Panc1 (cell line): ENCODE measurements at regions not wholly inside any gene's neighbourhood (a gene's known extent, or its start where the extent isn't known, plus 50 kb on each side); places are given as distances from the start of the nearest gene placed in this dataset.

ENCODE experiments used
- ATAC-seq: fragments of 200-7000 bp; cut with Tn5 transposase; 2 replicates; pipeline ENCODE4 v1.9.1; 2020; ENCODE audit warnings: mild to moderate bottlenecking, moderate library complexity
- BruUV-seq: library from RNA; stranded (reverse); fragments of 400-500 nt; replicated peaks from 2 replicates; lab custom pipeline; 2021; lab: Mats Ljungman, UMichigan
- CTCF ChIA-PET: fragments of 300-600 bp; sonication (Branson Sonifier 250); formaldehyde crosslinking; loops from one replicate; lab custom pipeline; 2022; ENCODE audit warnings: antibody characterized with exemption; lab: Charles Lee
- POLR2A ChIA-PET: fragments of 300-600 bp; sonication (Branson Sonifier 250); formaldehyde crosslinking; loops from one replicate; lab custom pipeline; 2022; ENCODE audit warnings: antibody characterized with exemption; lab: Charles Lee
- DNase-seq: peaks from one replicate; pipeline ENCODE4 v3.0.0-alpha.2; 2010; ENCODE audit warnings: low read depth, low spot score
- H3K27ac ChIP-seq: 2 replicates; pipeline ENCODE4 v1.5.1; 2011; ENCODE audit warnings: mild to moderate bottlenecking, low read length, inconsistent platforms
- H3K27me3 ChIP-seq: fragments of 200-500 bp; sonication (Bioruptor generic); 2 replicates; pipeline ENCODE4 v1.6.0; 2014; ENCODE audit warnings: low read length, inconsistent platforms; ENCODE audit not compliant: control insufficient read depth, insufficient read depth
- H3K36me3 ChIP-seq: fragments of 200-500 bp; sonication (Bioruptor generic); 2 replicates; pipeline ENCODE4 v1.5.1; 2014; ENCODE audit warnings: inconsistent platforms, mild to moderate bottlenecking, low read length, moderate library complexity; ENCODE audit not compliant: control insufficient read depth, insufficient read depth
- H3K4me1 ChIP-seq: 2 replicates; pipeline ENCODE4 v1.5.1; 2011; ENCODE audit warnings: inconsistent platforms, mild to moderate bottlenecking, low read length, moderate library complexity; ENCODE audit not compliant: control insufficient read depth, insufficient read depth
- H3K4me3 ChIP-seq, 2 experiments: 2 replicates each; pipeline ENCODE4 v1.5.1; 2011 to 2012; ENCODE audit warnings: low read depth in 2 of 2, low read length in 2 of 2, mild to moderate bottlenecking in 2 of 2, inconsistent platforms in 1 of 2, moderate library complexity in 1 of 2
- H3K9me3 ChIP-seq: fragments of 200-500 bp; sonication (Bioruptor generic); 2 replicates; pipeline ENCODE4 v1.5.1; 2014; ENCODE audit warnings: low read depth, mild to moderate bottlenecking, inconsistent platforms, low read length, moderate library complexity; ENCODE audit not compliant: control insufficient read depth, insufficient read depth
- POLR2AphosphoS5 ChIP-seq: IDR thresholded peaks from 2 replicates; pipeline ENCODE4 v1.6.1; 2012; ENCODE audit warnings: mild to moderate bottlenecking, low read depth, low read length, moderate library complexity
- SIN3A ChIP-seq: IDR thresholded peaks from 2 replicates; pipeline ENCODE4 v1.6.1; 2012; ENCODE audit warnings: low read depth, mild to moderate bottlenecking, low read length, moderate library complexity, borderline replicate concordance; ENCODE audit not compliant: insufficient read depth
- TCF7L2 ChIP-seq: IDR thresholded peaks from 2 replicates; pipeline ENCODE4 v1.6.1; 2011; ENCODE audit warnings: mild to moderate bottlenecking, low read depth, low read length, inconsistent platforms
- in situ Hi-C: cut with HindIII; loops from 2 replicates; pipeline ENCODE4 v1.10.0; 2016; ENCODE audit warnings: low sequenced_read_pairs, low pct_unique_long_range_greater_than_20kb
- intact Hi-C: fragments of 100-400 bp; cut with micrococcal nuclease; formaldehyde crosslinking; loops from one replicate; pipeline ENCODE4 v1.10.0; 2022; ENCODE audit not compliant: unreplicated experiment
- TF ChIP-seq, protein P1 (sequence below), 2 experiments: IDR thresholded peaks; 2 replicates each; pipeline ENCODE4 v1.6.1; 2011 to 2012; ENCODE audit warnings: low read depth in 2 of 2, control low read depth in 1 of 2, low read length in 1 of 2, mild to moderate bottlenecking in 1 of 2, moderate library complexity in 1 of 2; ENCODE audit not compliant: insufficient read depth in 1 of 2
- TF ChIP-seq, protein P2 (sequence below): fragments of 450-650 bp; IDR thresholded peaks from 2 replicates; pipeline ENCODE4 v1.5.1; 2017; ENCODE audit warnings: mild to moderate bottlenecking

DNA sequence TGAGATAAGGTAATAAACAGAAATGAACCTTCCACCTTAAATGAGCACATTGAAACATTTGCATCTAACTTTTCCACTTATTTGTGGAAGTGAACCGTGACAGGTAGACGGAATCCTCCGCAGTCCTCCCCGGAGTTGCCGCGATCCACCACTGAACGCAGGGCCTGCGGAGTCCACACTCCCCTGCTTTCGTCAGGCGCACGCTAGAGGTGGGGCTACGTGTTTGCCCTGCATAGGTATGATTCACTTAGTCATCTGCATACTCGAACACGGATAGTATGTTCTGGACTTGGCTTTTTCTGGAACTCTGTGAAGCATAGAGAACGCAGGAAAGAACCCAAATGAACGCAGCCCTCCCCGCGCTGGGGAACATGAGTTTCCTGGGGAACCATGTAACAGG, 272.8 kb upstream of the IRX4 start:
- Histone ChIP-seq H3K27me3 (no peaks in the 10 kb centered on the region), H3K27ac (no peak overlapping the region), H3K4me3 (no peak overlapping the region), H3K36me3 (no peaks in the 10 kb centered on the region), H3K9me3 (no peaks in the 10 kb centered on the region), H3K4me1 (no peaks in the 10 kb centered on the region)
- TF ChIP-seq, protein P1, sequence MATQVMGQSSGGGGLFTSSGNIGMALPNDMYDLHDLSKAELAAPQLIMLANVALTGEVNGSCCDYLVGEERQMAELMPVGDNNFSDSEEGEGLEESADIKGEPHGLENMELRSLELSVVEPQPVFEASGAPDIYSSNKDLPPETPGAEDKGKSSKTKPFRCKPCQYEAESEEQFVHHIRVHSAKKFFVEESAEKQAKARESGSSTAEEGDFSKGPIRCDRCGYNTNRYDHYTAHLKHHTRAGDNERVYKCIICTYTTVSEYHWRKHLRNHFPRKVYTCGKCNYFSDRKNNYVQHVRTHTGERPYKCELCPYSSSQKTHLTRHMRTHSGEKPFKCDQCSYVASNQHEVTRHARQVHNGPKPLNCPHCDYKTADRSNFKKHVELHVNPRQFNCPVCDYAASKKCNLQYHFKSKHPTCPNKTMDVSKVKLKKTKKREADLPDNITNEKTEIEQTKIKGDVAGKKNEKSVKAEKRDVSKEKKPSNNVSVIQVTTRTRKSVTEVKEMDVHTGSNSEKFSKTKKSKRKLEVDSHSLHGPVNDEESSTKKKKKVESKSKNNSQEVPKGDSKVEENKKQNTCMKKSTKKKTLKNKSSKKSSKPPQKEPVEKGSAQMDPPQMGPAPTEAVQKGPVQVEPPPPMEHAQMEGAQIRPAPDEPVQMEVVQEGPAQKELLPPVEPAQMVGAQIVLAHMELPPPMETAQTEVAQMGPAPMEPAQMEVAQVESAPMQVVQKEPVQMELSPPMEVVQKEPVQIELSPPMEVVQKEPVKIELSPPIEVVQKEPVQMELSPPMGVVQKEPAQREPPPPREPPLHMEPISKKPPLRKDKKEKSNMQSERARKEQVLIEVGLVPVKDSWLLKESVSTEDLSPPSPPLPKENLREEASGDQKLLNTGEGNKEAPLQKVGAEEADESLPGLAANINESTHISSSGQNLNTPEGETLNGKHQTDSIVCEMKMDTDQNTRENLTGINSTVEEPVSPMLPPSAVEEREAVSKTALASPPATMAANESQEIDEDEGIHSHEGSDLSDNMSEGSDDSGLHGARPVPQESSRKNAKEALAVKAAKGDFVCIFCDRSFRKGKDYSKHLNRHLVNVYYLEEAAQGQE (IDR thresholded peaks at IDR 0.05; ENCODE audit: insufficient read depth in 1 of 2, low read depth in 2 of 2, low read length in 1 of 2), result no peak
- no peak for TF ChIP-seq TCF7L2
- no peak for TF ChIP-seq SIN3A
- TF ChIP-seq, protein P2, sequence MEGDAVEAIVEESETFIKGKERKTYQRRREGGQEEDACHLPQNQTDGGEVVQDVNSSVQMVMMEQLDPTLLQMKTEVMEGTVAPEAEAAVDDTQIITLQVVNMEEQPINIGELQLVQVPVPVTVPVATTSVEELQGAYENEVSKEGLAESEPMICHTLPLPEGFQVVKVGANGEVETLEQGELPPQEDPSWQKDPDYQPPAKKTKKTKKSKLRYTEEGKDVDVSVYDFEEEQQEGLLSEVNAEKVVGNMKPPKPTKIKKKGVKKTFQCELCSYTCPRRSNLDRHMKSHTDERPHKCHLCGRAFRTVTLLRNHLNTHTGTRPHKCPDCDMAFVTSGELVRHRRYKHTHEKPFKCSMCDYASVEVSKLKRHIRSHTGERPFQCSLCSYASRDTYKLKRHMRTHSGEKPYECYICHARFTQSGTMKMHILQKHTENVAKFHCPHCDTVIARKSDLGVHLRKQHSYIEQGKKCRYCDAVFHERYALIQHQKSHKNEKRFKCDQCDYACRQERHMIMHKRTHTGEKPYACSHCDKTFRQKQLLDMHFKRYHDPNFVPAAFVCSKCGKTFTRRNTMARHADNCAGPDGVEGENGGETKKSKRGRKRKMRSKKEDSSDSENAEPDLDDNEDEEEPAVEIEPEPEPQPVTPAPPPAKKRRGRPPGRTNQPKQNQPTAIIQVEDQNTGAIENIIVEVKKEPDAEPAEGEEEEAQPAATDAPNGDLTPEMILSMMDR, result no peak
- no peak for TF ChIP-seq POLR2AphosphoS5
- intact Hi-C loops, result no loop called here
- in situ Hi-C loops, result no loop called here
- no peak for ATAC-seq
- ChIA-PET CTCF (no interaction called here), POLR2A (no interaction called here)
- DNase-seq, result no peak
- BruUV-seq, result no TSS peak

DNA sequence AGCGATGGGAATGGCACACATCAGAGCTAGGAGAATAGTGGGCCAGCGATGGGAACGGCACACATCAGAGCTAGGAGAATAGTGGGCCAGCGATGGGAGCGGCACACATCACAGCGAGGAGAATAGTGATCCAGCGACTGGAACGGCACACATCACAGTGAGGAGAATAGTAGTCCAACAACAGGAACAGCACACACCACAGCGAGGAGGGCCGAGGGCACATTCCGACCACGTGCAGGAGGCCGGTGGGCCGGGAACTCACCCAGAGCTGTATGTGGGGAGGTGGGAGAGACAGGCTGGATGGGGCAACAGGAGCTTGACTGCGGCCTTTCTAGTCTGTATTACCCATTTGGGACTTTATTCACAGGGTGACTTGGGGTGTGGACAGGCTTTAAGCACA, 271.1 kb upstream of the IRX4 start:
- DNase-seq, result no peak
- intact Hi-C loops, result no loop called here
- no peak overlapping the region for H3K4me3 ChIP-seq
- POLR2A ChIA-PET, result no interaction called here
- H3K9me3 ChIP-seq, result no peaks in the 10 kb centered on the region
- BruUV-seq, result no TSS peak
- CTCF ChIA-PET, result no interaction called here
- H3K27me3 ChIP-seq, result no peaks in the 10 kb centered on the region; the same call in 1 of the 2 replicates
- H3K36me3 ChIP-seq, result no peaks in the 10 kb centered on the region
- in situ Hi-C loops, result no loop called here
- TF ChIP-seq TCF7L2 (no peak), SIN3A (no peak), POLR2AphosphoS5 (no peak)
- TF ChIP-seq, protein P2, result no peak
- TF ChIP-seq, protein P1 (IDR thresholded peaks at IDR 0.05; ENCODE audit: insufficient read depth in 1 of 2, low read depth in 2 of 2, low read length in 1 of 2), result no peak
- no peak for ATAC-seq
- peaks cover 7% of the 10 kb centered on the region; the same call in 1 of the 2 replicates for H3K4me1 ChIP-seq
- H3K27ac ChIP-seq, result no peak overlapping the region
